Neural cell (in vitro differentiated cells): ENCODE measurements at regions not wholly inside any gene's neighbourhood (a gene's known extent, or its start where the extent isn't known, plus 50 kb on each side); places are given as distances from the start of the nearest gene placed in this dataset.

Experiments
- EZH2 ChIP-seq: fragments of 200-600, 300-800 bp; shearing (Covaris generic), sonication (generic); IDR thresholded peaks from 2 replicates; pipeline ENCODE4 v1.6.1; 2014; ENCODE audit warnings: antibody characterized with exemption, low read length, borderline replicate concordance, mild to moderate bottlenecking; ENCODE audit not compliant: insufficient read depth, poor library complexity, severe bottlenecking
- MXI1 ChIP-seq: fragments of 450-650 bp; conservative IDR thresholded peaks from 2 replicates; pipeline ENCODE4 v1.6.1; 2014; ENCODE audit warnings: antibody characterized with exemption, mild to moderate bottlenecking; ENCODE audit not compliant: poor library complexity, severe bottlenecking
- POLR2AphosphoS5 ChIP-seq: IDR thresholded peaks from 2 replicates; pipeline ENCODE4 v1.6.1; 2012
- RAD21 ChIP-seq: fragments of 450-650 bp; conservative IDR thresholded peaks from 2 replicates; pipeline ENCODE4 v1.6.1; 2014; ENCODE audit warnings: antibody characterized with exemption, mild to moderate bottlenecking, moderate library complexity
- SMC3 ChIP-seq: fragments of 450-650 bp; conservative IDR thresholded peaks from 2 replicates; pipeline ENCODE4 v1.6.1; 2014; ENCODE audit warnings: antibody characterized with exemption, mild to moderate bottlenecking, moderate library complexity; ENCODE audit not compliant: poor library complexity
- TAF1 ChIP-seq: IDR thresholded peaks from 2 replicates; pipeline ENCODE4 v1.6.1; 2012; ENCODE audit warnings: low read depth
- TF ChIP-seq, protein P1 (sequence below): fragments of 450-650 bp; IDR thresholded peaks from 2 replicates; pipeline ENCODE4 v1.5.1; 2014; ENCODE audit warnings: antibody characterized with exemption, mild to moderate bottlenecking, moderate library complexity; ENCODE audit not compliant: poor library complexity, severe bottlenecking
- TF ChIP-seq, protein P2 (sequence below): IDR thresholded peaks from 2 replicates; pipeline ENCODE4 v1.6.1; 2012; ENCODE audit warnings: borderline replicate concordance

DNA sequence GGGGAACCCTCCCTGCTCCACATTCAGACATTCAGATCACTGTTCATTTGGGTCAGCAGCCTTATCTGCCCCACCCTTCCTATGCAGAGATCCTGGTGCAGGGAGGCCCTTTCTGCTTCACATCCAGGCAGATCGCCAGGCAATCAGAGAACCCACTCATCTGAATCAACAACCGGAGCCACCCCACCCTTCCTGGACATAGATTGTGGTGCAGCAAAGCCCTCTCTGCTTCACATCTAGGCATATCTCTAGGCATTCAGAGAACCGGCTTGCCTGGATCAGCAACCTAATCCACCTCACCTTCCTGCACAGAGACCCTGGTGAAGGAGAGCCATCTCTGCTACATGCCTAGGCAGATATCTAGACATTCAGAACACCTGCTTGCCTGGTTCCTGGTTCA is 184.5 kb upstream of the CNTNAP5 start:
- TF ChIP-seq, protein P1, sequence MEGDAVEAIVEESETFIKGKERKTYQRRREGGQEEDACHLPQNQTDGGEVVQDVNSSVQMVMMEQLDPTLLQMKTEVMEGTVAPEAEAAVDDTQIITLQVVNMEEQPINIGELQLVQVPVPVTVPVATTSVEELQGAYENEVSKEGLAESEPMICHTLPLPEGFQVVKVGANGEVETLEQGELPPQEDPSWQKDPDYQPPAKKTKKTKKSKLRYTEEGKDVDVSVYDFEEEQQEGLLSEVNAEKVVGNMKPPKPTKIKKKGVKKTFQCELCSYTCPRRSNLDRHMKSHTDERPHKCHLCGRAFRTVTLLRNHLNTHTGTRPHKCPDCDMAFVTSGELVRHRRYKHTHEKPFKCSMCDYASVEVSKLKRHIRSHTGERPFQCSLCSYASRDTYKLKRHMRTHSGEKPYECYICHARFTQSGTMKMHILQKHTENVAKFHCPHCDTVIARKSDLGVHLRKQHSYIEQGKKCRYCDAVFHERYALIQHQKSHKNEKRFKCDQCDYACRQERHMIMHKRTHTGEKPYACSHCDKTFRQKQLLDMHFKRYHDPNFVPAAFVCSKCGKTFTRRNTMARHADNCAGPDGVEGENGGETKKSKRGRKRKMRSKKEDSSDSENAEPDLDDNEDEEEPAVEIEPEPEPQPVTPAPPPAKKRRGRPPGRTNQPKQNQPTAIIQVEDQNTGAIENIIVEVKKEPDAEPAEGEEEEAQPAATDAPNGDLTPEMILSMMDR = no peak
- TF ChIP-seq POLR2AphosphoS5 (no peak), RAD21 (no peak), MXI1 (no peak), TAF1 (no peak), SMC3 (no peak), EZH2 (no peak)
- TF ChIP-seq, protein P2, sequence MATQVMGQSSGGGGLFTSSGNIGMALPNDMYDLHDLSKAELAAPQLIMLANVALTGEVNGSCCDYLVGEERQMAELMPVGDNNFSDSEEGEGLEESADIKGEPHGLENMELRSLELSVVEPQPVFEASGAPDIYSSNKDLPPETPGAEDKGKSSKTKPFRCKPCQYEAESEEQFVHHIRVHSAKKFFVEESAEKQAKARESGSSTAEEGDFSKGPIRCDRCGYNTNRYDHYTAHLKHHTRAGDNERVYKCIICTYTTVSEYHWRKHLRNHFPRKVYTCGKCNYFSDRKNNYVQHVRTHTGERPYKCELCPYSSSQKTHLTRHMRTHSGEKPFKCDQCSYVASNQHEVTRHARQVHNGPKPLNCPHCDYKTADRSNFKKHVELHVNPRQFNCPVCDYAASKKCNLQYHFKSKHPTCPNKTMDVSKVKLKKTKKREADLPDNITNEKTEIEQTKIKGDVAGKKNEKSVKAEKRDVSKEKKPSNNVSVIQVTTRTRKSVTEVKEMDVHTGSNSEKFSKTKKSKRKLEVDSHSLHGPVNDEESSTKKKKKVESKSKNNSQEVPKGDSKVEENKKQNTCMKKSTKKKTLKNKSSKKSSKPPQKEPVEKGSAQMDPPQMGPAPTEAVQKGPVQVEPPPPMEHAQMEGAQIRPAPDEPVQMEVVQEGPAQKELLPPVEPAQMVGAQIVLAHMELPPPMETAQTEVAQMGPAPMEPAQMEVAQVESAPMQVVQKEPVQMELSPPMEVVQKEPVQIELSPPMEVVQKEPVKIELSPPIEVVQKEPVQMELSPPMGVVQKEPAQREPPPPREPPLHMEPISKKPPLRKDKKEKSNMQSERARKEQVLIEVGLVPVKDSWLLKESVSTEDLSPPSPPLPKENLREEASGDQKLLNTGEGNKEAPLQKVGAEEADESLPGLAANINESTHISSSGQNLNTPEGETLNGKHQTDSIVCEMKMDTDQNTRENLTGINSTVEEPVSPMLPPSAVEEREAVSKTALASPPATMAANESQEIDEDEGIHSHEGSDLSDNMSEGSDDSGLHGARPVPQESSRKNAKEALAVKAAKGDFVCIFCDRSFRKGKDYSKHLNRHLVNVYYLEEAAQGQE = no peak
